ENCODE measurements at regions not wholly inside any gene's neighbourhood (a gene's known extent, or its start where the extent isn't known, plus 50 kb on each side); places are given as distances from the start of the nearest gene placed in this dataset.

GRCh38 chr9:81214975-81215374, 474.4 kb downstream of the TLE1 start:
- TF ChIP-seq CTCF (IDR thresholded peaks at IDR 0.05) (no peak), POLR2A (IDR thresholded peaks at IDR 0.05) (no peak)

Measured in body of pancreas (tissue), 4 donors.